Omental fat pad (tissue), 3 donors: ENCODE measurements at regions not wholly inside any gene's neighbourhood (a gene's known extent, or its start where the extent isn't known, plus 50 kb on each side); places are given as distances from the start of the nearest gene placed in this dataset.

Experiments used
- ATAC-seq: fragments of 150-250 bp; one replicate; pipeline ENCODE4 v1.9.1; 2016; ENCODE audit warnings: mild to moderate bottlenecking, moderate library complexity; ENCODE audit not compliant: low FRiP score
- DNase-seq: peaks from one replicate; pipeline ENCODE4 v3.0.0-alpha.2; 2019; ENCODE audit warnings: low spot score
- TF ChIP-seq, protein P1 (sequence below), 3 donors: fragments of 450-650 bp; IDR thresholded peaks; one replicate each; pipeline ENCODE4 v1.5.1; 2016 to 2017; ENCODE audit warnings: antibody characterized with exemption in 3 of 3, mild to moderate bottlenecking in 3 of 3, moderate library complexity in 2 of 3

DNA sequence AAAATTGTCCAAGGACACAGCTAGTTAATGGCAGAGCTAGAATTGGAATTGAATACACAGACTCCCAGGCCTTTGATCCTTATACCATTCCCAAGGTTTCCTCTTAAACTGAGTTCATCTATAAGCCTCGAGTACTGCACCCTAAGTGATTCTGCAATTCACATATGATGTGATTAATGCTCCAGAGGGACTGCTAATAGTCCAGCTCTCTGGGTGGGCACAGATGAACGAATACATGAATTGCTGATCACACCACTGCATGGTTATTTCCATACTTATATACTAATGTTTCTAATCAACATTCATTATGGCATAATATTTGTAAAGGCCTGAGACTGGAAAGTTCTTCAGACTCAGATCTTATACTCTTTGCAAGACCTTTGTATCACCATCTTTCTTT lies 101.8 kb downstream of the NUFIP1 start:
- TF ChIP-seq, protein P1, sequence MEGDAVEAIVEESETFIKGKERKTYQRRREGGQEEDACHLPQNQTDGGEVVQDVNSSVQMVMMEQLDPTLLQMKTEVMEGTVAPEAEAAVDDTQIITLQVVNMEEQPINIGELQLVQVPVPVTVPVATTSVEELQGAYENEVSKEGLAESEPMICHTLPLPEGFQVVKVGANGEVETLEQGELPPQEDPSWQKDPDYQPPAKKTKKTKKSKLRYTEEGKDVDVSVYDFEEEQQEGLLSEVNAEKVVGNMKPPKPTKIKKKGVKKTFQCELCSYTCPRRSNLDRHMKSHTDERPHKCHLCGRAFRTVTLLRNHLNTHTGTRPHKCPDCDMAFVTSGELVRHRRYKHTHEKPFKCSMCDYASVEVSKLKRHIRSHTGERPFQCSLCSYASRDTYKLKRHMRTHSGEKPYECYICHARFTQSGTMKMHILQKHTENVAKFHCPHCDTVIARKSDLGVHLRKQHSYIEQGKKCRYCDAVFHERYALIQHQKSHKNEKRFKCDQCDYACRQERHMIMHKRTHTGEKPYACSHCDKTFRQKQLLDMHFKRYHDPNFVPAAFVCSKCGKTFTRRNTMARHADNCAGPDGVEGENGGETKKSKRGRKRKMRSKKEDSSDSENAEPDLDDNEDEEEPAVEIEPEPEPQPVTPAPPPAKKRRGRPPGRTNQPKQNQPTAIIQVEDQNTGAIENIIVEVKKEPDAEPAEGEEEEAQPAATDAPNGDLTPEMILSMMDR (IDR thresholded peaks at IDR 0.05) = no peak
- DNase-seq (no peak), ATAC-seq (no peak)

DNA sequence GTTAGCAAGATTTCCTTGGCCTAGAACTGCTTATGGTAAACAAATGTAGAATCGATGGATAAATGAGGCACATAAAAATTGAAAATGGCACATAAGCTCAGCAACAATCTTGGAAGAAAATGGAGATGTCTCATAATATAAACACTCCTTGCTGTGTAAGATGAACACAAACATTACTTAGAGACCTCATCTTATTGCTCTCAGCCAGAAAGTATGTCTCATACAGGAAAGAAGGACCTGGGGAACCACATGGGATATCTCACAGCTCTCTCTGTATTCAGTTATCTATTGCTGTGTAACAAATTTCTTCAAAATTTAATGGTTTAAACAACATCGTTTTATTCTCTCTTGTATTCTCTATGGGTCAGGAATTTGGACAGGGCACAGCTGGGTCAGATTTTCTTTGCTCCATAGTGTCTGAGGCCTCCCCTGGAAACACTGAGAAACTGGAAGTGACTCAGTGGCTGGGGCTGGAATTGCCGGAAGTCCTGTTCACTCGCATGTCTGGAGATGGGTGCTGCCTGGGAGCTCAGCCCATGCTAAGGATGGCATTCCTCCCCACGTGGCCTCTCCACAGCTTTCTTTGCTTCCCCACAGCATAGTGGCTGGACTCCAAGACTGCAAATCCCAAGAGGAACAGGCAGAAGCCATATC lies 105.1 kb downstream of the NUFIP1 start:
- TF ChIP-seq, protein P1 (IDR thresholded peaks at IDR 0.05) = no peak
- ATAC-seq = no peak
- no peak for DNase-seq

DNA sequence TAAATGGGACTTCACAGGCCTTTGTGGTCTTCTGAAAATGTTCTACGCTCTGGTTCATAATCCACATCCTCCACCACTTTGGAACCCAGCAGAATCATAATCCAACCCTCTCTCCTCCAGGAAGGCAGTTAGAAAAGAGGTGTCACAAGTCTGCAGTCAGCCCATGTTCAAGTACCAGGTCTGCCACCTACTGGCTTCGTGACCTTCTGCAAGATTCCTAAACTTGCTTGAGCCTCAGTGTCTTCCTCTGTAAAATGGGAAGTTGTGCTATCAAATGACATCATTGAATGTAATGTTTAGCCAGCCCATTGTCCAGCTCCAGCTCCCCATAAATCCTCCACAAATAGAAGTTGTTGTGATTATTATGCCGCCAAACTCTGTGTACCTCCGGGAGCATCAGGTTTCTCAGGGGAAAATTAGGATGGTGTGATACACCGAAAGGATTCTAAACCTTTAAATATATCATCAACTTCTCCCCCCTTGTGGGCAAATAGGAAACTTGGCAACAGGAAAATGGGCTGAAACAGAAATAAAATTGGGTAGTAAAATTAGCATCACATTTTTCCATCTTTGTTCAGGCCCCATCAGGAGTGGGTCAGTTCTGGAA lies 109.7 kb downstream of the NUFIP1 start:
- TF ChIP-seq, protein P1 (IDR thresholded peaks at IDR 0.05) = no peak
- ATAC-seq (no peak), DNase-seq (no peak)

DNA sequence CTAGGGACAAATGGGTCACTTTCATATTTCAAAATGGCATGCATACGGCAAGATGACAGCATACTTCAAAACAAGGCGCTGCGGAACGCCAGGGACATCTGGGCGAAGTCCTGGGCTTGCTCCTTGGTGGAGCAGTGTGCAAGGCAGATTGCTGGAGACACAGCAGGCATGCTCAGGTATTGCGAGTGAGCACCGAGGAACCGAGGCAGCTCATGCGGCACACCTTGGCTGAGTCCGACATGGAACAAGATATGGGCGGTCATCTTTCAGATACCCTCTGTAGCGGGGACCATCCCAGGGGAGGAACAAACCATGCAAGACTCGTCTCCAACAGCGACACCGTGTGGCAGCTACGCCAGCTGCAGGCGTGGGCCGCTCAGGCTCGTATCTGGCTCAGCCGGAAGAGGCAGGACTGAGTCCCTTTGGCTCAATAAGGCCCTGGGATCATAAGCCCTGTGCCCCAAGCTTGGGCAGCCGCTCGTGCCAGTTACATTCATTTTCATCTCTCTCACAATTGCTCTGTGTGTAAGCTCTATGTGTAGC lies 112.4 kb downstream of the NUFIP1 start:
- DNase-seq (no peak), ATAC-seq (no peak)
- TF ChIP-seq, protein P1 (IDR thresholded peaks at IDR 0.05) = no peak

DNA sequence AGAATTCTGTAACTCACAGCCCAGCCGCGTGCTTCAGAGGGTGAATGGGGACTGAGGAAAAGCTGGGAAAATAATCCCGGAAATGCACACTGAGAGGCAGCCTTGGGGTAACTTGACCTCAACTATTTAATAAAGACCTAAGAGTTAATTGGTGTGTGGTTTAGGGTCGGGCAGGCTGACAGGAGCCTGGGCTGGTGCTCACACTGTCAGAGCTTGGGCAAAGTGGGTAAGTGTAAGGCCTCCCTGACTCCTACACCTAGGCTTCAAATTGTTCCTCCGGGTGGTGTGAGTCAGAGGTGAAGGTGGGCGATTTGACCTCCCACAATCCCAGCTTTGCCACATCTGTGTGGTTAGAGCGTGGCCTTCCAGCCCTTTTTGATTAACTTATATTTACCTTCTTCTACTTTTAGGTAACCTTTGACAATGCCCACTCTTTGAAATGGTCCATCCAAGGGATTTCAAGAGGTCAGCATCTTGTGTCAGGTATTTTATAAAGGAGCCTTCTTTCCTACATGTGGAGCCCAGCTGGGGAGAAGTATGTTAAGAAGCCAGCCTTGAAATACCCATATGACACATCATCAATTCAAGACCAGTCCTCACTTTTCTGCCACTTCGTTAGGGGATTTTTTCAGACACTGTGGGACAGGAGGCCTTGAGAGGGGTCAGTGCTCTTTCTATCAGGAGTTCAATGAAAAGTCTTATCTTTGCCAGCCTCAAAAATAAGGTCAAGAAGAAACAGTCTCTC lies 114.2 kb downstream of the NUFIP1 start:
- TF ChIP-seq, protein P1 (IDR thresholded peaks at IDR 0.05) = no peak
- DNase-seq (no peak), ATAC-seq (no peak)

DNA sequence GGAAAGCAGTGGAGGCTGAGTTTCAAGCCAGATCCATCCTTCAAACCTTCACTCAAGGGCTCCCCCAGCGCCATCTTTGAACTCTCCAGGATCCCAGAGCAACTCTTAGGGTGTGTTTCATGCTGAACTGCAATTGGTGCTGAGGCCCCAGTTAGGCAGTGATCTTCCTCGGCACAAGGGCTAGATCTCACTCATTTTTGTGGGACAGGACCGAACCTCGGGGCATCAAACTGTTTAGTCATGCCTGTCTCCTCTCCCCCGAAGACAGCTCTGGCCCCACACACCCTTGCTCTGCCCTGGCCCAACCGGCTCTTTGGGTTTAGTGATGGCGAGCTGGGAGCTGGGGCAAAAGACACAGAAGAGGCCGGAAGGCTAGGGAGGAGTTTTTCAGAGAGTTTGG lies 115.1 kb downstream of the NUFIP1 start:
- TF ChIP-seq, protein P1 (IDR thresholded peaks at IDR 0.05) = no peak
- DNase-seq (no peak), ATAC-seq (no peak)
